ENCODE measurements at regions not wholly inside any gene's neighbourhood (a gene's known extent, or its start where the extent isn't known, plus 50 kb on each side); places are given as distances from the start of the nearest gene placed in this dataset.

DNA sequence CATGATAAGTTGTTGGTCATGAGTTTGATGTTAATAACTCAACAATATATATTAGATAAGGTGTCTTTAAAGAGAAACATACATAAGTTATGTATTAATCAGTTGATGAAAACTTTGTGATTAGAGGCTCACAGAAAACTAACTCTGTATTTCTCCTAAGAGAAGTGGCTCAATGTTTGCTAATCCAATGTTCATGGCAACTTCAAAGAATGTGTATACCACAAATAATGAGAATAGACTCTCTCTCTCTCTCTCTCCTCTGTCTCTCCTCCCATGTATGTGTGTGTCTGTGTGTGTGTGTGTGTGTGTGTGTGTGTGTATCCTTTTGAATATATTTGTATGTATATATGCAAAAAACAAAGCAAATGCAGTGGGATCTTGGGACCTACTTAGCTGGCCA is 1304.9 kb downstream of the MRPL39 start:
- TF ChIP-seq, protein P1, sequence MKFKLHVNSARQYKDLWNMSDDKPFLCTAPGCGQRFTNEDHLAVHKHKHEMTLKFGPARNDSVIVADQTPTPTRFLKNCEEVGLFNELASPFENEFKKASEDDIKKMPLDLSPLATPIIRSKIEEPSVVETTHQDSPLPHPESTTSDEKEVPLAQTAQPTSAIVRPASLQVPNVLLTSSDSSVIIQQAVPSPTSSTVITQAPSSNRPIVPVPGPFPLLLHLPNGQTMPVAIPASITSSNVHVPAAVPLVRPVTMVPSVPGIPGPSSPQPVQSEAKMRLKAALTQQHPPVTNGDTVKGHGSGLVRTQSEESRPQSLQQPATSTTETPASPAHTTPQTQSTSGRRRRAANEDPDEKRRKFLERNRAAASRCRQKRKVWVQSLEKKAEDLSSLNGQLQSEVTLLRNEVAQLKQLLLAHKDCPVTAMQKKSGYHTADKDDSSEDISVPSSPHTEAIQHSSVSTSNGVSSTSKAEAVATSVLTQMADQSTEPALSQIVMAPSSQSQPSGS (tag by site-specific recombination; IDR thresholded peaks at IDR 0.05; ENCODE audit: low read depth), result no peak
- TF ChIP-seq, protein P2, sequence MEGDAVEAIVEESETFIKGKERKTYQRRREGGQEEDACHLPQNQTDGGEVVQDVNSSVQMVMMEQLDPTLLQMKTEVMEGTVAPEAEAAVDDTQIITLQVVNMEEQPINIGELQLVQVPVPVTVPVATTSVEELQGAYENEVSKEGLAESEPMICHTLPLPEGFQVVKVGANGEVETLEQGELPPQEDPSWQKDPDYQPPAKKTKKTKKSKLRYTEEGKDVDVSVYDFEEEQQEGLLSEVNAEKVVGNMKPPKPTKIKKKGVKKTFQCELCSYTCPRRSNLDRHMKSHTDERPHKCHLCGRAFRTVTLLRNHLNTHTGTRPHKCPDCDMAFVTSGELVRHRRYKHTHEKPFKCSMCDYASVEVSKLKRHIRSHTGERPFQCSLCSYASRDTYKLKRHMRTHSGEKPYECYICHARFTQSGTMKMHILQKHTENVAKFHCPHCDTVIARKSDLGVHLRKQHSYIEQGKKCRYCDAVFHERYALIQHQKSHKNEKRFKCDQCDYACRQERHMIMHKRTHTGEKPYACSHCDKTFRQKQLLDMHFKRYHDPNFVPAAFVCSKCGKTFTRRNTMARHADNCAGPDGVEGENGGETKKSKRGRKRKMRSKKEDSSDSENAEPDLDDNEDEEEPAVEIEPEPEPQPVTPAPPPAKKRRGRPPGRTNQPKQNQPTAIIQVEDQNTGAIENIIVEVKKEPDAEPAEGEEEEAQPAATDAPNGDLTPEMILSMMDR (tag by site-specific recombination; IDR thresholded peaks at IDR 0.05), result no peak

Data from HEK293 (cell line).